ENCODE measurements at regions not wholly inside any gene's neighbourhood (a gene's known extent, or its start where the extent isn't known, plus 50 kb on each side); places are given as distances from the start of the nearest gene placed in this dataset.
A peak's percentile ranks its signal among the peaks of the same experiment; 100 is the strongest.

DNA sequence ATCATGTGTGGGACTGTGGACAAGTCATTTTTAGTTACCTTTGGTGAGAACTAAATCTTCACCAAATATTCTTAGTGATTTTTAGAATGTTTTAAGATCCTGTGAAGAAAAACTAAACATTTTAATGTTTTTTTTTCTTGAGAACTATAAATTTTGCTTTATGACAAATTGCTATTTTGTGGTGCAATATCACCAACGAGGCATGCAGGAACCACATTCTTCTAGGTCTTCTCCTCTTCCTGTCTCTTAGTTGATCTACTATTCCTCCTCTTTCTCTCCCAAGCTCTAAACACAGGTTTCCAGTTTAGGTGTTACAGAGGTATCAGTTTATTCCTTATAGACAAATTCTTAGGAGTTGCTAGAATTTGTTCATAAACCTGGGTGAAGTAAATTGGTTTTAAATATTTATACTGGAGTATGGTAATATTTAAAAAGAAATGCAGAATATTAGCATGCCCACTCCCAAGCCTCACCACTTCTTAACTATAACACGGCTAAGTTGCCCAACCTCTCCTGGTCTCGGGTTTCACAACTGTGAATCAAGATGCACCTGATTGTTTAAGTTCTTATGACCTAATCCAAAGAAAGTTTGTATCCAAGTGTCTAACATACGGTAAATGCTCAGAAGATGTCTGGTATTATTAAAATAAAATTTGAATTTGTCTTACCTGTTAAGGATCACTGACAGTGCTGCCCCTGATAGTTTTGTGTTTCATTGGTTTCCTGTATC is 56.5 kb upstream of the CLNK start:
- no peak for DNase-seq

DNA sequence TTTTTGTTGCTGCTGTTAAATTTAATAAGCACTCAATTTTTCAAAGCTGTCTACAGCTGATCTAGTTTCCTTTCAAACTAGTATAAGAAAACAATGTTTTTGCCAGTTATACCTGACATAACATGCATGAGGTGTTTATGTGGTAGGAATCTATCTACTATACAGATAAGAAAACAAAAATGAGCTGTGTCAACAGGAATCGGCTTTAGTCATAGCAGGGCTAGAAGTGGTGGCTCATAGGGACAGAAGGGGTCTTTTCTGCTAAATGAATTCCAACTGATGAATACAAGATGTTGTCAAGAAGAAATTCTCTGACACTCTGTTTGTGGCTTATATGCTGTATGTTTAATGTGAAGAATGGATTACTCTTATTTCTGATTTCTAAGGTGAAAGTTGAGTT is 55.7 kb upstream of the CLNK start:
- no peak for DNase-seq

DNA sequence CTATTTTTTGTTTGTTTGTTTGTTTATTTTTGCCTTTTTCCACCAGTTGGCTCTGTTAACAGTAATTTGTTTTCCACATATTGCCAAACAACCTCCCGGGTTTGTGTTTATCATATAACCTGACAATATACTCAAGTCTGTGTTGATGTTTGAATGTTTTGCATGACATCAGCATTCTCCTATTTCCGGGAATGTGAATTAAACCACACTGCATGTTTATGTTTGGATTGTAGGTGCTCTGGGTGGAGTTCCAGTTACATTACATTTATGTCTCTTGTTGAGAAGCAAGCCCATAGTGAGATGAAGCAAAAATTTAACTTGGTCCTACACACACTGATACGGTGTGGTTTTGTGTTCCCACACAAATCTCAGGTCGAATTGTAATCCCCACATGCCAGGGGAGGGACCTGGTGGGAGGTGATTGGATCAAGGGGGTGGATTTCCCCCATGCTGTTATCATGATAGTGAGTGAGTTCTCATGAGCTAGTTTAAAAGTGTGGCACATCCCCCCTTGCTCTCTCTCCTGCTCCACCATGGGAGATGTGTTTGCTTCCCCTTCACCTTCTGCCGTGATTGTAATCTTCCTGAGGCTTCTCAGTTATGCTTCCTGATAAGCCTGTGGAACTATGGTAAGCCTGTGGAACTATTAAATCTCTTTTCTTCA is 54.4 kb upstream of the CLNK start:
- no peak for DNase-seq

GRCh38 chr4:10737337-10737736 is 52.8 kb upstream of the CLNK start:
- no peak for DNase-seq

DNA sequence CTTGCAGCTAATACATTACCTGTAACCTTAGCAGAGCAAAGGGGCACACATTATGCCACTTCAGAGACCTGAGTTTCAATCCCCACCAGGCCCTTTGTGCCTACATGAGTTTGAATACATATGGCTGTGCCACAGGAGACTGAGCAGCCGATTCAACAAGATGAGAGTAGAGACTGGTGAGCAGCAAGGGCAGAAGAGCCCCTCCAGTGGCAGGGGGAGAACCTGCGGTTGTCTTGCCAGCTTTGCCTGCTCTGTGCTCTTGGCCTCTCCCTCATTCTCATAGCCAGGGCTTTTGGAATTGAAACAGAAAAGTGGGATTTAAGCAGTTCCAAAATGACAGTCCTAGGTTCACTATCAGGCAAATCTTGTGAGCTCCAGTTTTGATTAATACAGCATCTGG is 52.3 kb upstream of the CLNK start:
- DNase-seq: no peak

DNA sequence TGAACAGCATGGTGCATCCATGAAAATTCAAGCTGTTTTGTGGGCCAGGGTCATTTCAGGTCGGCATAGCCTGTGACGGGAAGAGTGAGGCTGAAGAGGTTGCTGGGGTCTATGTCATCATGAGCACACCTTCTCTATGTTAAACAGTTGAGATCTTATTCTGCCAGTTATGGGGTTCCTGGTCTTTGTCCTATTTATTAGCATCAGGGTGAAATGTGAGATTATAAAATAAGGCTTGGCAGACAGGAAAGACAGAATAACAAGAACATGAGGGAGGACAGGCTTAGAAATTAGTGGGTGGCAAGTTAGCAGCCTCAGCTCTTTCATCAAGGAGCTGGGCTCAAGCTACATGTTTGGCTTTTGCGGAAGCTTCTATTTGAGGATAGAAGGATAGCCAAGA is 51.7 kb upstream of the CLNK start:
- DNase-seq: no peak

DNA sequence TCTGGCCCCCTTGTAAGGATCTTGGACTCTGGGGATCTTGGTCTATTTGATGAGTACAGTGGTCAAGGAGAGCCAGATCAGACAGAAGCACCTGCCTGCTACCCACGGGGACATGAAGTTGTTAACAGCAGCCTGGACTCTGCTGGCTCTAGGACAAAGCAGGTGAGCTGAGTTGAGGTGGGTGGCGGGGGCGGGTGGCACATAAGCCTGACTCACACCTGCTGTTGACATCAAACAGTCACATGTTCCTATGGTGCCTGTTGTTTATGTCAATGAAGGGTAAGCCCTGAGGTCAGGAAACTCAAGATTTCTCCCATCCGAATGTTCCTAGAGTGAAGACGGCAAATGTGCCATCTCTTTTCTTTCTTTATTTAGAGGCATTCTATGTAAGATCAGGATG is 50.1 kb upstream of the CLNK start:
- DNase-seq: peak; percentile 80

Measured in NCI-H2029 treated with DMSO at 0.1 percent for 48 hours (cell line).